SK-N-SH treated with all-trans-retinoic acid at 6 μM for 48 hours (cell line): ENCODE measurements at regions not wholly inside any gene's neighbourhood (a gene's known extent, or its start where the extent isn't known, plus 50 kb on each side); places are given as distances from the start of the nearest gene placed in this dataset.
"Not testable (repeated sequence)": the region's sequence is repeated elsewhere in the genome, so short reads cannot be mapped to it uniquely, and the experiment has no call there.

Experiments
- ATAC-seq: fragments of 200-7000 bp; cut with Tn5 transposase; 3 replicates; pipeline ENCODE4 v1.9.1; 2020; ENCODE audit warnings: mild to moderate bottlenecking, moderate library complexity
- ARNTL ChIP-seq: fragments of 450-650 bp; formaldehyde crosslinking; IDR thresholded peaks from 2 replicates; pipeline ENCODE4 v1.5.0; 2020; ENCODE audit warnings: low read depth, mild to moderate bottlenecking, moderate library complexity, borderline replicate concordance
- BACH2 ChIP-seq: fragments of 250-450 bp; sonication (Bioruptor Pico); IDR thresholded peaks from 2 replicates; pipeline ENCODE4 v1.9.0; 2021; ENCODE audit warnings: mild to moderate bottlenecking, borderline replicate concordance
- ESRRG ChIP-seq: fragments of 250-450 bp; sonication (Bioruptor Pico); IDR thresholded peaks from 2 replicates; pipeline ENCODE4 v1.6.1; 2021; ENCODE audit warnings: mild to moderate bottlenecking
- GLIS3 ChIP-seq: fragments of 250-450 bp; sonication (Bioruptor Pico); IDR thresholded peaks from 2 replicates; pipeline ENCODE4 v1.5.0; 2020; ENCODE audit warnings: mild to moderate bottlenecking, moderate library complexity
- ISL1 ChIP-seq: fragments of 250-450 bp; sonication (Bioruptor Pico); IDR thresholded peaks from 2 replicates; pipeline ENCODE4 v2.1.2; 2022; ENCODE audit warnings: mild to moderate bottlenecking, moderate library complexity
- OSR1 ChIP-seq: fragments of 250-450 bp; sonication (Bioruptor Pico); IDR thresholded peaks from 2 replicates; pipeline ENCODE4 v1.8.0; 2022; ENCODE audit warnings: moderate library complexity, mild to moderate bottlenecking, inconsistent platforms
- PPARA ChIP-seq: fragments of 250-450 bp; sonication (Bioruptor Pico); IDR thresholded peaks from 2 replicates; pipeline ENCODE4 v1.5.0; 2020; ENCODE audit warnings: mild to moderate bottlenecking, borderline replicate concordance
- RARB ChIP-seq: fragments of 250-450 bp; sonication (Bioruptor Pico); IDR thresholded peaks from 2 replicates; pipeline ENCODE4 v1.8.0; 2021; ENCODE audit warnings: mild to moderate bottlenecking, moderate library complexity
- SNAI2 ChIP-seq: fragments of 250-450 bp; sonication (Bioruptor Pico); IDR thresholded peaks from 2 replicates; pipeline ENCODE4 v1.5.0; 2020; ENCODE audit warnings: mild to moderate bottlenecking, moderate library complexity
- TCF4 ChIP-seq: fragments of 250-450 bp; sonication (Bioruptor Pico); IDR thresholded peaks from 2 replicates; pipeline ENCODE4 v1.8.0; 2021; ENCODE audit warnings: mild to moderate bottlenecking, moderate library complexity, borderline replicate concordance
- TOX ChIP-seq: fragments of 250-450 bp; sonication (Bioruptor Pico); IDR thresholded peaks from 2 replicates; pipeline ENCODE4 v1.8.0; 2021; ENCODE audit warnings: mild to moderate bottlenecking, moderate library complexity, borderline replicate concordance
- TSHZ2 ChIP-seq: fragments of 250-450 bp; sonication (Bioruptor Pico); IDR thresholded peaks from 2 replicates; pipeline ENCODE4 v1.5.0; 2020; ENCODE audit warnings: mild to moderate bottlenecking, moderate library complexity
- ZC3H10 ChIP-seq: fragments of 250-450 bp; sonication (Bioruptor Pico); IDR thresholded peaks from 2 replicates; pipeline ENCODE4 v1.5.1; 2021; ENCODE audit warnings: mild to moderate bottlenecking, moderate library complexity
- ZFP3 ChIP-seq: fragments of 250-450 bp; sonication (Bioruptor Pico); IDR thresholded peaks from 2 replicates; pipeline ENCODE4 v1.5.0; 2020; ENCODE audit warnings: mild to moderate bottlenecking, moderate library complexity
- ZFP30 ChIP-seq: fragments of 450-650 bp; formaldehyde crosslinking; IDR thresholded peaks from 2 replicates; pipeline ENCODE4 v1.5.0; 2022; ENCODE audit warnings: mild to moderate bottlenecking, moderate library complexity
- ZNF565 ChIP-seq: fragments of 450-650 bp; formaldehyde crosslinking; conservative IDR thresholded peaks from 2 replicates; pipeline ENCODE4 v1.5.0; 2020; ENCODE audit warnings: low read depth, mild to moderate bottlenecking, moderate library complexity
- ZNF70 ChIP-seq: fragments of 450-650 bp; formaldehyde crosslinking; IDR thresholded peaks from 2 replicates; pipeline ENCODE4 v1.5.0; 2020; ENCODE audit warnings: mild to moderate bottlenecking, moderate library complexity
- ZNF8 ChIP-seq: fragments of 450-650 bp; formaldehyde crosslinking; IDR thresholded peaks from 2 replicates; pipeline ENCODE4 v1.5.0; 2020; ENCODE audit warnings: mild to moderate bottlenecking, moderate library complexity
- TF ChIP-seq, protein P1 (sequence below): fragments of 250-450 bp; sonication (Bioruptor Pico); IDR thresholded peaks from 2 replicates; pipeline ENCODE4 v1.5.1; 2021; ENCODE audit warnings: mild to moderate bottlenecking, moderate library complexity
- TF ChIP-seq, protein P2 (sequence below): fragments of 250-450 bp; sonication (Bioruptor Pico); IDR thresholded peaks from 2 replicates; pipeline ENCODE4 v1.5.1; 2020; ENCODE audit warnings: low read depth, mild to moderate bottlenecking, moderate library complexity
- TF ChIP-seq, protein P3 (sequence below): fragments of 250-450 bp; sonication (Bioruptor Pico); IDR thresholded peaks from 2 replicates; pipeline ENCODE4 v1.8.0; 2021; ENCODE audit warnings: low read depth, mild to moderate bottlenecking, moderate library complexity, borderline replicate concordance

DNA sequence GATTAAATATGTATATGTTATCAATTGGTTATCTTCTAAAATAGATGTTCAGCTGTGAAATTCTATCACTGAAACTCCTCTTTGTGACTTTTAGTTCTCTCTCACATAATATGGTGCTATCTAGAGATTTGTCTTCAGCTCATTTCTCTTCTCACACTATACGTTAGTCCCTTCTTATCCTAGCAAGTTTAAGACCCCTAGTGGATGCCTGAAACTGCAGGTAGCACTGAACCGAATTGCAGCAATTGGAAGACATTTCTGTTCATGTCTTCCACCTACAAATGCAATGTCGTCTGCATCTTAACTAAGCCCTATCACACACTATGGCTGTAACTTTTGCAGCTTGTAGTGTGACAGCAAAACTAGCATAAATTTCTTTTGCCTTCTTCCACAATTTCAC lies 442.7 kb upstream of the POM121L12 start:
- ATAC-seq, result no peak
- TF ChIP-seq RARB (CRISPR knock-in tag), result no peak
- TF ChIP-seq GLIS3 (CRISPR knock-in tag), result no peak
- no peak for TF ChIP-seq SNAI2 (CRISPR knock-in tag)
- TF ChIP-seq TOX (CRISPR knock-in tag), result no peak
- TF ChIP-seq ISL1 (CRISPR knock-in tag), result no peak
- TF ChIP-seq, protein P1, sequence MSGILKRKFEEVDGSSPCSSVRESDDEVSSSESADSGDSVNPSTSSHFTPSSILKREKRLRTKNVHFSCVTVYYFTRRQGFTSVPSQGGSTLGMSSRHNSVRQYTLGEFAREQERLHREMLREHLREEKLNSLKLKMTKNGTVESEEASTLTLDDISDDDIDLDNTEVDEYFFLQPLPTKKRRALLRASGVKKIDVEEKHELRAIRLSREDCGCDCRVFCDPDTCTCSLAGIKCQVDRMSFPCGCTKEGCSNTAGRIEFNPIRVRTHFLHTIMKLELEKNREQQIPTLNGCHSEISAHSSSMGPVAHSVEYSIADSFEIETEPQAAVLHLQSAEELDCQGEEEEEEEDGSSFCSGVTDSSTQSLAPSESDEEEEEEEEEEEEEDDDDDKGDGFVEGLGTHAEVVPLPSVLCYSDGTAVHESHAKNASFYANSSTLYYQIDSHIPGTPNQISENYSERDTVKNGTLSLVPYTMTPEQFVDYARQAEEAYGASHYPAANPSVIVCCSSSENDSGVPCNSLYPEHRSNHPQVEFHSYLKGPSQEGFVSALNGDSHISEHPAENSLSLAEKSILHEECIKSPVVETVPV (CRISPR knock-in tag), result no peak
- TF ChIP-seq ESRRG (CRISPR knock-in tag), result no peak
- TF ChIP-seq PPARA (CRISPR knock-in tag), result no peak
- TF ChIP-seq TSHZ2 (CRISPR knock-in tag), result no peak
- TF ChIP-seq, protein P2, sequence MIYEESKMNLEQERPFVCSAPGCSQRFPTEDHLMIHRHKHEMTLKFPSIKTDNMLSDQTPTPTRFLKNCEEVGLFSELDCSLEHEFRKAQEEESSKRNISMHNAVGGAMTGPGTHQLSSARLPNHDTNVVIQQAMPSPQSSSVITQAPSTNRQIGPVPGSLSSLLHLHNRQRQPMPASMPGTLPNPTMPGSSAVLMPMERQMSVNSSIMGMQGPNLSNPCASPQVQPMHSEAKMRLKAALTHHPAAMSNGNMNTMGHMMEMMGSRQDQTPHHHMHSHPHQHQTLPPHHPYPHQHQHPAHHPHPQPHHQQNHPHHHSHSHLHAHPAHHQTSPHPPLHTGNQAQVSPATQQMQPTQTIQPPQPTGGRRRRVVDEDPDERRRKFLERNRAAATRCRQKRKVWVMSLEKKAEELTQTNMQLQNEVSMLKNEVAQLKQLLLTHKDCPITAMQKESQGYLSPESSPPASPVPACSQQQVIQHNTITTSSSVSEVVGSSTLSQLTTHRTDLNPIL, result no peak
- TF ChIP-seq ZFP3 (CRISPR knock-in tag), result no peak
- TF ChIP-seq, protein P3, sequence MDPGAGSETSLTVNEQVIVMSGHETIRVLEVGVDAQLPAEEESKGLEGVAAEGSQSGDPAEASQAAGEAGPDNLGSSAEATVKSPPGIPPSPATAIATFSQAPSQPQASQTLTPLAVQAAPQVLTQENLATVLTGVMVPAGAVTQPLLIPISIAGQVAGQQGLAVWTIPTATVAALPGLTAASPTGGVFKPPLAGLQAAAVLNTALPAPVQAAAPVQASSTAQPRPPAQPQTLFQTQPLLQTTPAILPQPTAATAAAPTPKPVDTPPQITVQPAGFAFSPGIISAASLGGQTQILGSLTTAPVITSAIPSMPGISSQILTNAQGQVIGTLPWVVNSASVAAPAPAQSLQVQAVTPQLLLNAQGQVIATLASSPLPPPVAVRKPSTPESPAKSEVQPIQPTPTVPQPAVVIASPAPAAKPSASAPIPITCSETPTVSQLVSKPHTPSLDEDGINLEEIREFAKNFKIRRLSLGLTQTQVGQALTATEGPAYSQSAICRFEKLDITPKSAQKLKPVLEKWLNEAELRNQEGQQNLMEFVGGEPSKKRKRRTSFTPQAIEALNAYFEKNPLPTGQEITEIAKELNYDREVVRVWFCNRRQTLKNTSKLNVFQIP (CRISPR knock-in tag), result no peak
- TF ChIP-seq, all 23 proteins: peak for 0

DNA sequence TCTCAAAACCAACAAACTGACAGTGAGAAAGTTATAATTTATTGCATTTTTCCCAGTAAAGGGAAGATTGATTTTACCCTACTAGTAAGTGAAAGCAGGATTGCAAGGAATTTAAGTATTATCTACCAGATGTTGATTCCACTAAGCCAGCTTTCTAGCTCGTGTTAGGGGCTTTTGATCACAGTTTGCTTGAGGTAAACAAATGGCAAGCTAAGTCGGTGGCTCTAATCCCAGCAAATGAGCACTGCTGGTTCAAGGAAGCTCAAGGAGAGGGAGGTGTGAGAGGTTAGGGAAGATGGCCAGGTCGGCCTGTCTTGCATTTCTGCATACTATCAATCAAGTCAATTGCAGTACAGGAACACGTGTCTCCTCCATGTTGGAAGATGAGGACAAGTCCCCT lies 448.7 kb upstream of the POM121L12 start:
- ATAC-seq, result no peak
- TF ChIP-seq, protein P1 (CRISPR knock-in tag), result no peak
- TF ChIP-seq TOX (CRISPR knock-in tag) (no peak), OSR1 (CRISPR knock-in tag) (no peak), ZFP3 (CRISPR knock-in tag) (no peak), ZNF565 (CRISPR knock-in tag) (no peak), SNAI2 (CRISPR knock-in tag) (no peak)
- TF ChIP-seq, protein P2, result no peak
- TF ChIP-seq, protein P3 (CRISPR knock-in tag), result no peak

- TF ChIP-seq BACH2 (CRISPR knock-in tag) (no peak), ZFP30 (CRISPR knock-in tag) (no peak), ZC3H10 (no peak), SNAI2 (CRISPR knock-in tag) (no peak), TCF4 (no peak), ZNF70 (CRISPR knock-in tag) (no peak), ARNTL (no peak), ZNF8 (CRISPR knock-in tag) (no peak), ESRRG (CRISPR knock-in tag) (no peak)
- TF ChIP-seq, protein P2, result no peak
These were observed 451.4 kb upstream of the POM121L12 start for GRCh38 chr7:52584041-52584440.

DNA sequence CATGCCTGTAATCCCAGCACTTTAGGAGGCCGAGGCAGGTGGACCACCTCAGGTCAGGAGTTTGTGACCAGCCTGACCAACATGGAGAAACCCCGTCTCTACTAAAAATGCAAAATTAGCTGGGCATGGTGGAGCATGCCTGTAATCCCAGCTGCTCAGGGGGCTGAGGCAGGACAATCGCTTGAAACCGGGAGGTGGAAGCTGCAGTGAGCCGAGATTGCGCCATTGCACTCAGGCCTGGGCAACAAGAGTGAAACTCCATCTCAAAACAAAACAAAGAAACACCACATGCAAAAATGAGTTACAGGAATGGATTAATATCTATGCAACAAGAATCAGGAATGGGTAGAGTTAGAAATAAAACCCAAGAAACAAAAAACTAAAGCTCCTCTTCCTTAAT lies 462.3 kb upstream of the POM121L12 start:
- not testable (repeated sequence) for ATAC-seq

More at GRCh38 chr7:52584041-52584440, 451.4 kb upstream of the POM121L12 start:
- no peak for ATAC-seq
